H1 (cell line): ENCODE measurements at regions not wholly inside any gene's neighbourhood (a gene's known extent, or its start where the extent isn't known, plus 50 kb on each side); places are given as distances from the start of the nearest gene placed in this dataset.
"Not testable (repeated sequence)": the region's sequence is repeated elsewhere in the genome, so short reads cannot be mapped to it uniquely, and the experiment has no call there.

Experiments
- CTCF ChIA-PET: fragments of 300-600 bp; sonication (Branson Sonifier 250); formaldehyde crosslinking; loops from one replicate; lab custom pipeline; 2021; ENCODE audit not compliant: partially characterized antibody; lab: Charles Lee
- POLR2A ChIA-PET: fragments of 300-600 bp; sonication (Branson Sonifier 250); formaldehyde crosslinking; loops from one replicate; lab custom pipeline; 2021; ENCODE audit warnings: inconsistent platforms; ENCODE audit not compliant: partially characterized antibody; lab: Charles Lee
- DNase-seq, 2 experiments: peaks; one replicate each; pipeline versions ENCODE4 v3.0.0 to v3.0.0-alpha.2; 2010 to 2022; ENCODE audit warnings: low spot score in 2 of 2, low read depth in 1 of 2, mixed read lengths in 1 of 2
- FAIRE-seq: peaks from 2 replicates; lab custom pipeline; 2011; peaks lifted over from hg19 to GRCh38; lab: Jason Lieb, UNC
- H2AFZ ChIP-seq: 2 replicates; pipeline ENCODE4 v1.8.1; 2012; ENCODE audit warnings: low read length, inconsistent platforms
- H2AK5ac ChIP-seq: 2 replicates; pipeline ENCODE4 v1.6.1; 2013; ENCODE audit warnings: low read depth, low read length
- H2BK120ac ChIP-seq: replicated peaks from 2 replicates; pipeline ENCODE3; 2013; ENCODE audit warnings: low read depth, low read length, inconsistent platforms
- H2BK12ac ChIP-seq: 2 replicates; pipeline ENCODE4 v1.6.1; 2013; ENCODE audit warnings: low read depth, low read length
- H2BK15ac ChIP-seq: 2 replicates; pipeline ENCODE4 v1.6.1; 2013; ENCODE audit warnings: low read length
- H2BK20ac ChIP-seq: 2 replicates; pipeline ENCODE4 v1.6.1; 2013; ENCODE audit warnings: low read length
- H2BK5ac ChIP-seq: 2 replicates; pipeline ENCODE4 v1.6.1; 2013; ENCODE audit warnings: low read depth, low read length
- H3K14ac ChIP-seq: 2 replicates; pipeline ENCODE4 v1.6.1; 2013; ENCODE audit warnings: inconsistent platforms; ENCODE audit not compliant: insufficient read length
- H3K18ac ChIP-seq: 2 replicates; pipeline ENCODE4 v1.6.1; 2013; ENCODE audit warnings: low read length; ENCODE audit errors: extremely low read depth
- H3K23ac ChIP-seq: 2 replicates; pipeline ENCODE4 v1.6.1; 2013; ENCODE audit warnings: inconsistent platforms; ENCODE audit not compliant: insufficient read length
- H3K23me2 ChIP-seq: 2 replicates; pipeline ENCODE4 v1.6.1; 2013; ENCODE audit warnings: low read depth, low read length
- H3K27ac ChIP-seq: 2 replicates; pipeline ENCODE4 v1.6.1; 2011; ENCODE audit warnings: low read depth, low read length, inconsistent platforms
- H3K27me3 ChIP-seq, 4 experiments: replicated peaks in 1 of 4; 1 replicate in 1 of 4; 2 replicates in 3 of 4; pipeline versions ENCODE4 v1.6.1 to v1.8.1; 2011 to 2013; ENCODE audit warnings: low read length in 3 of 4, mild to moderate bottlenecking in 3 of 4, inconsistent platforms in 2 of 4, mixed read lengths in 2 of 4, moderate library complexity in 1 of 4; ENCODE audit not compliant: control insufficient read depth in 3 of 4, insufficient read depth in 3 of 4; ENCODE audit errors: extremely low read depth in 1 of 4
- H3K36me3 ChIP-seq, 4 experiments: 2 replicates each; pipeline versions ENCODE4 v1.6.1 to v1.8.1; 2011 to 2013; ENCODE audit warnings: mild to moderate bottlenecking in 4 of 4, low read length in 3 of 4, moderate library complexity in 2 of 4, control low read depth in 1 of 4, inconsistent platforms in 1 of 4; ENCODE audit not compliant: insufficient read depth in 4 of 4, control insufficient read depth in 2 of 4
- H3K4ac ChIP-seq: replicated peaks from 2 replicates; pipeline ENCODE3; 2013; ENCODE audit warnings: low read length, low read depth, mixed read lengths, inconsistent platforms; ENCODE audit not compliant: insufficient read length
- H3K4me1 ChIP-seq, 4 experiments: replicated peaks in 1 of 4; 1 replicate in 1 of 4; 2 replicates in 3 of 4; pipeline versions ENCODE4 v1.6.1 to v1.8.1; 2011 to 2013; ENCODE audit warnings: low read length in 3 of 4, inconsistent platforms in 2 of 4, mixed read lengths in 1 of 4; ENCODE audit not compliant: insufficient read depth in 4 of 4, control insufficient read depth in 3 of 4
- H3K4me2 ChIP-seq, 2 experiments: 2 replicates each; pipeline versions ENCODE4 v1.6.1 to v1.8.1; 2011 to 2013; ENCODE audit warnings: low read depth in 2 of 2, low read length in 2 of 2, control low read depth in 1 of 2, inconsistent platforms in 1 of 2, mild to moderate bottlenecking in 1 of 2; ENCODE audit not compliant: insufficient read depth in 1 of 2
- H3K4me3 ChIP-seq, 4 experiments: fragments of 200-600, 300-600 bp in 1 of 4; sonication (generic), shearing (Covaris generic), sonication (Bioruptor Twin) in 1 of 4; 2 replicates each; pipeline versions ENCODE4 v1.5.1 to v1.8.1; 2011 to 2016; ENCODE audit warnings: low read length in 4 of 4, low read depth in 3 of 4, control low read depth in 2 of 4, inconsistent platforms in 2 of 4, mild to moderate bottlenecking in 2 of 4, mixed read lengths in 1 of 4, moderate library complexity in 1 of 4; ENCODE audit not compliant: insufficient read depth in 2 of 4; ENCODE audit errors: extremely low read depth in 1 of 4
- H3K56ac ChIP-seq: replicated peaks from 2 replicates; pipeline ENCODE3; 2013; ENCODE audit warnings: low read depth, mild to moderate bottlenecking, mixed read lengths, low read length, inconsistent platforms; ENCODE audit not compliant: insufficient read length
- H3K79me1 ChIP-seq: 2 replicates; pipeline ENCODE4 v1.6.1; 2013; ENCODE audit warnings: low read depth, low read length, control low read depth
- H3K79me2 ChIP-seq, 2 experiments: 2 replicates each; pipeline versions ENCODE4 v1.6.1 to v1.8.1; 2012 to 2013; ENCODE audit warnings: low read length in 2 of 2, mild to moderate bottlenecking in 2 of 2, inconsistent platforms in 1 of 2; ENCODE audit not compliant: insufficient read depth in 2 of 2, control insufficient read depth in 1 of 2
- H3K9ac ChIP-seq, 4 experiments: replicated peaks in 1 of 4; 1 replicate in 1 of 4; 2 replicates in 3 of 4; pipeline versions ENCODE4 v1.6.1 to v1.8.1; 2011 to 2013; ENCODE audit warnings: low read depth in 3 of 4, low read length in 3 of 4, control low read depth in 2 of 4, mild to moderate bottlenecking in 2 of 4, moderate library complexity in 2 of 4, inconsistent platforms in 1 of 4; ENCODE audit errors: extremely low read depth in 1 of 4
- H3K9me3 ChIP-seq, 2 experiments: 2 replicates each; pipeline versions ENCODE4 v1.6.1 to v1.8.1; 2012 to 2013; ENCODE audit warnings: mild to moderate bottlenecking in 2 of 2, moderate library complexity in 2 of 2, control low read depth in 1 of 2, inconsistent platforms in 1 of 2, low read depth in 1 of 2, low read length in 1 of 2, mixed read lengths in 1 of 2; ENCODE audit not compliant: insufficient read depth in 2 of 2
- H4K20me1 ChIP-seq, 2 experiments: replicated peaks in 1 of 2; 2 replicates each; pipeline versions ENCODE3 to v1.8.1; 2011 to 2013; ENCODE audit warnings: inconsistent platforms in 2 of 2, low read length in 2 of 2, mild to moderate bottlenecking in 1 of 2; ENCODE audit not compliant: insufficient read depth in 2 of 2, control insufficient read depth in 1 of 2
- H4K5ac ChIP-seq: 2 replicates; pipeline ENCODE4 v1.6.1; 2013; ENCODE audit warnings: low read length, low read depth, mixed read lengths, inconsistent platforms; ENCODE audit not compliant: insufficient read length
- H4K8ac ChIP-seq: 2 replicates; pipeline ENCODE4 v1.8.0; 2013; ENCODE audit warnings: mild to moderate bottlenecking, moderate library complexity, low read length, inconsistent platforms; ENCODE audit not compliant: insufficient read depth; ENCODE audit errors: extremely low read depth
- H4K91ac ChIP-seq: replicated peaks from 2 replicates; pipeline ENCODE3; 2013; ENCODE audit warnings: low read length, mixed read lengths, inconsistent platforms; ENCODE audit not compliant: insufficient read length
- WGBS, 2 experiments: shearing (Covaris generic) in 1 of 2; methylation state at CpG; one replicate each; pipeline versions ENCODE4 v1.1.6 to v1.1.7; 2013 to 2015; ENCODE audit warnings: low lambda C conversion rate in 2 of 2, mixed read lengths in 2 of 2, inconsistent platforms in 1 of 2, low coverage in 1 of 2, missing lambda C conversion rate in 1 of 2; ENCODE audit not compliant: insufficient replicate concordance in 2 of 2, insufficient coverage in 1 of 2, insufficient read length in 1 of 2; ENCODE audit errors: extremely low coverage in 1 of 2, missing lambda C conversion rate in 1 of 2; 5-methylcytosine and 5-hydroxymethylcytosine counted together

DNA sequence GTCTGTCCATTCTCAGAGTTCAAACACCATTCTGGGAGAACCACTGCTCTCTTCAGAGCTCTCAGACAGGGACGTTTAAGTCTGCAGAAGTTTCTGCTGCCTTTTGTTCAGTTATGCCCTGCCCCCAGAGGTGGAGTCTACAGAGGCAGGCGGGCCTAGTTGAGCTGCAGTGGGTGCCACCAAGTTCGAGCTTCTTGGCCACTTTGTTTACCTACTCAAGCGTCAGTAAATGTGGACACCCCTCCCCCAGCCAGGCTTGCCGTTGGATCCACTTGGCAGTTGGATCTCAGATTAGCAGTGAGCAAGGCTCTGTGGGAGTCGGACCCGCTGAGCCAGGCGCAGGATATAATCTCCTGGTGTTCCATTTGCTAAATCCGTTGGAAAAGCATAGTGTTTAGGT is 601.5 kb downstream of the PKHD1 start:
- not testable (repeated sequence) for H3K14ac ChIP-seq, H3K56ac ChIP-seq

More for the DNA sequence above, 601.5 kb downstream of the PKHD1 start:
- H3K27me3 ChIP-seq, H2BK20ac ChIP-seq, FAIRE-seq, H2BK5ac ChIP-seq, H3K79me1 ChIP-seq, H2BK120ac ChIP-seq, H3K79me2 ChIP-seq, H3K4me3 ChIP-seq, H4K5ac ChIP-seq, H2AK5ac ChIP-seq, H4K20me1 ChIP-seq, H3K4me1 ChIP-seq, POLR2A ChIA-PET, H3K23ac ChIP-seq, H4K8ac ChIP-seq, DNase-seq, H2BK15ac ChIP-seq, H3K27ac ChIP-seq, H2AFZ ChIP-seq, H3K9ac ChIP-seq, H2BK12ac ChIP-seq, H3K4me2 ChIP-seq, H3K4ac ChIP-seq, H3K36me3 ChIP-seq, H3K23me2 ChIP-seq, H3K18ac ChIP-seq, H4K91ac ChIP-seq: not testable (repeated sequence)
- CTCF ChIA-PET, result interaction anchor here (1.5 to 1.8 kb wide), 2 partner anchors 9 to 12 kb away, joined by 4 to 12 read pairs; no protein-coding TSS in a partner anchor
- WGBS, 2 experiments, result 94% methylated on average over 9 of the region's 9 CpGs; no CpG with 5 or more reads in 1 of the 2 experiments
- peaks cover 7 to 13% of the 10 kb centered on the region in 2 experiments; a peak in 3 of 4 replicates for H3K9me3 ChIP-seq
